22Rv1 (cell line): ENCODE measurements at regions not wholly inside any gene's neighbourhood (a gene's known extent, or its start where the extent isn't known, plus 50 kb on each side); places are given as distances from the start of the nearest gene placed in this dataset.

Source experiments
- ZFX ChIP-seq: fragments of 450-650 bp; IDR thresholded peaks from 2 replicates; pipeline ENCODE4 v1.6.1; 2017; ENCODE audit warnings: antibody characterized with exemption, borderline replicate concordance
- TF ChIP-seq, protein P1 (sequence below): fragments of 450-650 bp; IDR thresholded peaks from 2 replicates; pipeline ENCODE4 v1.5.1; 2017; ENCODE audit warnings: mild to moderate bottlenecking

DNA sequence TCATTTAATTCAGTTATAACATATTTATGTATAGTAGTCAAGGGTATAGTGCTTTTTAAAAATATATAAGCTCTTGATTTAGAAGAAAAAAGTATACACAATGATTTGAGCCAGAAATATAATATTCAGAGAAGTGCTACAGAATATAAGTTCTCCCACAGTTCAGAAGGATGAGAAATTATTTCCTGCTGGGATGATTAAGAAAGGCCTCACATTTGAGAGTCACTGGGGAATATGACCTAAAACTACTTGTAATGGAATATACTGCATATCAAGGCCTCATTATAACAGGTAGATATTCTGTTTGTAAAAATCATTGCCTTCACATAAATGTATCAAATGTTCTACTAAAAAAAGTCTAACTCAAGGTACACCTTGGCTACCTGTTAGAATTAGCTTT lies 203.5 kb downstream of the MBD2 start:
- TF ChIP-seq, protein P1, sequence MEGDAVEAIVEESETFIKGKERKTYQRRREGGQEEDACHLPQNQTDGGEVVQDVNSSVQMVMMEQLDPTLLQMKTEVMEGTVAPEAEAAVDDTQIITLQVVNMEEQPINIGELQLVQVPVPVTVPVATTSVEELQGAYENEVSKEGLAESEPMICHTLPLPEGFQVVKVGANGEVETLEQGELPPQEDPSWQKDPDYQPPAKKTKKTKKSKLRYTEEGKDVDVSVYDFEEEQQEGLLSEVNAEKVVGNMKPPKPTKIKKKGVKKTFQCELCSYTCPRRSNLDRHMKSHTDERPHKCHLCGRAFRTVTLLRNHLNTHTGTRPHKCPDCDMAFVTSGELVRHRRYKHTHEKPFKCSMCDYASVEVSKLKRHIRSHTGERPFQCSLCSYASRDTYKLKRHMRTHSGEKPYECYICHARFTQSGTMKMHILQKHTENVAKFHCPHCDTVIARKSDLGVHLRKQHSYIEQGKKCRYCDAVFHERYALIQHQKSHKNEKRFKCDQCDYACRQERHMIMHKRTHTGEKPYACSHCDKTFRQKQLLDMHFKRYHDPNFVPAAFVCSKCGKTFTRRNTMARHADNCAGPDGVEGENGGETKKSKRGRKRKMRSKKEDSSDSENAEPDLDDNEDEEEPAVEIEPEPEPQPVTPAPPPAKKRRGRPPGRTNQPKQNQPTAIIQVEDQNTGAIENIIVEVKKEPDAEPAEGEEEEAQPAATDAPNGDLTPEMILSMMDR = no peak
- TF ChIP-seq ZFX = no peak
